ENCODE measurements at regions not wholly inside any gene's neighbourhood (a gene's known extent, or its start where the extent isn't known, plus 50 kb on each side); places are given as distances from the start of the nearest gene placed in this dataset.

GRCh38 chrX:40964008-40964407, 121.2 kb upstream of the USP9X start:
- Histone ChIP-seq H3K4me3 (no peak overlapping the region), H3K4me1 (peaks cover 0 to 5% of the 10 kb centered on the region in 2 donors), H3K9me3 (no peaks in the 10 kb centered on the region), H3K27me3 (no peaks in the 10 kb centered on the region), H3K27ac (peak overlapping the region in 1 of 2 donors; percentile 65), H3K36me3 (no peaks in the 10 kb centered on the region)
- DNase-seq: no peak
- intact Hi-C loops (cut with DNase I): no loop called here
- TF ChIP-seq CTCF (IDR thresholded peaks at IDR 0.05): no peak
- no peak for ATAC-seq

GRCh38 chrX:40964633-40965586, 120.3 kb upstream of the USP9X start:
- no peaks in the 10 kb centered on the region for H3K36me3 ChIP-seq
- peak overlapping the region; percentile 26 to 65 for H3K27ac ChIP-seq
- TF ChIP-seq CTCF (IDR thresholded peaks at IDR 0.05): no peak
- H3K4me1 ChIP-seq: peaks cover 0 to 5% of the 10 kb centered on the region in 2 donors
- no peaks in the 10 kb centered on the region for H3K27me3 ChIP-seq
- ATAC-seq: no peak
- no peak overlapping the region for H3K4me3 ChIP-seq
- intact Hi-C loops (cut with DNase I): no loop called here
- no peaks in the 10 kb centered on the region for H3K9me3 ChIP-seq
- DNase-seq: no peak

GRCh38 chrX:40966213-40966820, 118.9 kb upstream of the USP9X start:
- intact Hi-C loops (cut with DNase I): no loop called here
- no peak for TF ChIP-seq CTCF (IDR thresholded peaks at IDR 0.05)
- peaks cover 0 to 5% of the 10 kb centered on the region in 2 donors for H3K4me1 ChIP-seq
- H3K9me3 ChIP-seq: no peaks in the 10 kb centered on the region
- ATAC-seq: no peak
- H3K4me3 ChIP-seq: no peak overlapping the region
- H3K27me3 ChIP-seq: no peaks in the 10 kb centered on the region
- H3K36me3 ChIP-seq: no peaks in the 10 kb centered on the region
- no peak for DNase-seq
- peak overlapping the region; percentile 0 to 65 for H3K27ac ChIP-seq

GRCh38 chrX:40968180-40968579, 117.1 kb upstream of the USP9X start:
- intact Hi-C loops (cut with DNase I): no loop called here
- TF ChIP-seq CTCF (IDR thresholded peaks at IDR 0.05): no peak
- Histone ChIP-seq H3K9me3 (no peaks in the 10 kb centered on the region), H3K27ac (no peak overlapping the region), H3K4me1 (peaks cover 0 to 5% of the 10 kb centered on the region in 2 donors), H3K36me3 (no peaks in the 10 kb centered on the region), H3K4me3 (no peak overlapping the region), H3K27me3 (no peaks in the 10 kb centered on the region)
- ATAC-seq (no peak), DNase-seq (no peak)

GRCh38 chrX:40971736-40972135, 113.5 kb upstream of the USP9X start:
- Histone ChIP-seq H3K27ac (no peak overlapping the region), H3K9me3 (no peaks in the 10 kb centered on the region), H3K4me1 (no peaks in the 10 kb centered on the region), H3K36me3 (no peaks in the 10 kb centered on the region), H3K4me3 (no peak overlapping the region), H3K27me3 (peaks cover 0 to 3% of the 10 kb centered on the region in 2 donors)
- TF ChIP-seq CTCF (IDR thresholded peaks at IDR 0.05): no peak
- intact Hi-C loops (cut with DNase I): no loop called here
- DNase-seq (no peak), ATAC-seq (no peak)

Data from left lung (tissue), 4 donors.